ENCODE measurements at regions not wholly inside any gene's neighbourhood (a gene's known extent, or its start where the extent isn't known, plus 50 kb on each side); places are given as distances from the start of the nearest gene placed in this dataset.

DNA sequence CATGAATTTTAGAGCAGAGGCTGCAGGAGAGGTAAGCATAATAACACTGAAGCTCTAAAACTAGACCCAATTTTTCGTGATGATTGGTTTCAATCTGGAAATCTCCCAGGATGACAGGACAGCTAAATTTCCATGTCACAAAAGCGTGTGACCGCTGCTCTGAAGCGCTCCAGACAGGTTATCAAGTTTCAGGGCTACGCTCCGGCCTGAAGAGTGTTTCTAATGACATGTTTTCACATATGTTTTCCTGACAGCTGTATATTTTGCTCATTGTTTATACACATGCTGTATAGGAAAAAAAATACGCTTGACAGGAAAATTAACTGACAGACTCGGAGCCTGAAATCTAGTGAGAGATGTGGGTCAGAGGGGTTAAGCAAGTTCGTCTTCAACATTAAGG is 219.8 kb upstream of the BMPER start:
- Histone ChIP-seq H3K27ac (no peak overlapping the region), H3K27me3 (ENCODE audit: insufficient read depth, low read depth, severe bottlenecking) (no peaks in the 10 kb centered on the region), H3K9me3 (ENCODE audit: severe bottlenecking) (no peaks in the 10 kb centered on the region), H3K4me3 (ENCODE audit: low read depth, low read length) (no peak overlapping the region), H3K36me3 (no peaks in the 10 kb centered on the region)
- DNase-seq = no peak
- TF ChIP-seq, protein P1, sequence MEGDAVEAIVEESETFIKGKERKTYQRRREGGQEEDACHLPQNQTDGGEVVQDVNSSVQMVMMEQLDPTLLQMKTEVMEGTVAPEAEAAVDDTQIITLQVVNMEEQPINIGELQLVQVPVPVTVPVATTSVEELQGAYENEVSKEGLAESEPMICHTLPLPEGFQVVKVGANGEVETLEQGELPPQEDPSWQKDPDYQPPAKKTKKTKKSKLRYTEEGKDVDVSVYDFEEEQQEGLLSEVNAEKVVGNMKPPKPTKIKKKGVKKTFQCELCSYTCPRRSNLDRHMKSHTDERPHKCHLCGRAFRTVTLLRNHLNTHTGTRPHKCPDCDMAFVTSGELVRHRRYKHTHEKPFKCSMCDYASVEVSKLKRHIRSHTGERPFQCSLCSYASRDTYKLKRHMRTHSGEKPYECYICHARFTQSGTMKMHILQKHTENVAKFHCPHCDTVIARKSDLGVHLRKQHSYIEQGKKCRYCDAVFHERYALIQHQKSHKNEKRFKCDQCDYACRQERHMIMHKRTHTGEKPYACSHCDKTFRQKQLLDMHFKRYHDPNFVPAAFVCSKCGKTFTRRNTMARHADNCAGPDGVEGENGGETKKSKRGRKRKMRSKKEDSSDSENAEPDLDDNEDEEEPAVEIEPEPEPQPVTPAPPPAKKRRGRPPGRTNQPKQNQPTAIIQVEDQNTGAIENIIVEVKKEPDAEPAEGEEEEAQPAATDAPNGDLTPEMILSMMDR (IDR thresholded peaks at IDR 0.05; ENCODE audit: low read depth, low read length) = no peak

DNA sequence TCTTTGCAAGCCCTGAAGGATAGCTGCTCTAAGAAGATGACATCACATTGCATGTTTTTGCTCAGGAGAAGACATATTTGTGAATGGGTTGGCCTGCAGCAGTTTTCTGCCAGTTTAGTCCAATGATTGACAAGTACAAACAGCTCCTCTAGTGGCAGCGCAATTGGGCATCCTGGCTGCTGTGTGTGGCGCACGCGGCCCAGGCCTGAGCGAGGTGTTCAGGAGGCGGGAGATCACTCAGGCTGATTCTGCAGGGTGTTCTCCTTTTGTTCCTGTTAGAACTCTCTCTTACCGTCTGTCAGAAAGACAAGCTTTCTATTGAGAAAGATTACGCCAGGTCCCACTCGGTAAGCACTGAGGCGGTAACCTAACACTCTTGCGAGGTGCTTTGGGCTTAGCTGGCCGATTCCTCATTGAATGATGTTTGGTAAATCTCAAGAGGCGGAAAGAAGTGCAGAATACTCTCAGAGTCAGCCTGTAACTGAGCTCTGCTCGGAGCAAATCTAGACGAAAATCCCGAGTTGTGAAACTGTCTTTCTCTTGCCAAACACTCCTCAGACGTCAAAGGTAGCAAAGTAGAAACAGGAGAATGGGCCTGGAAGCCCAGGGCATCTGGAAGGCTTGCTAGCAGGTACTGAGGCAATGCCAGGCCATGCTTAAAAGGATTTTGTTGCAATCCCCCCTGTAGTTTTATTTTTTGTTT is 219.2 kb upstream of the BMPER start:
- Histone ChIP-seq H3K27ac (no peak overlapping the region), H3K27me3 (ENCODE audit: insufficient read depth, low read depth, severe bottlenecking) (no peaks in the 10 kb centered on the region), H3K9me3 (ENCODE audit: severe bottlenecking) (no peaks in the 10 kb centered on the region), H3K36me3 (no peaks in the 10 kb centered on the region), H3K4me3 (ENCODE audit: low read depth, low read length) (no peak overlapping the region)
- DNase-seq = no peak
- TF ChIP-seq, protein P1 (IDR thresholded peaks at IDR 0.05; ENCODE audit: low read depth, low read length) = no peak

DNA sequence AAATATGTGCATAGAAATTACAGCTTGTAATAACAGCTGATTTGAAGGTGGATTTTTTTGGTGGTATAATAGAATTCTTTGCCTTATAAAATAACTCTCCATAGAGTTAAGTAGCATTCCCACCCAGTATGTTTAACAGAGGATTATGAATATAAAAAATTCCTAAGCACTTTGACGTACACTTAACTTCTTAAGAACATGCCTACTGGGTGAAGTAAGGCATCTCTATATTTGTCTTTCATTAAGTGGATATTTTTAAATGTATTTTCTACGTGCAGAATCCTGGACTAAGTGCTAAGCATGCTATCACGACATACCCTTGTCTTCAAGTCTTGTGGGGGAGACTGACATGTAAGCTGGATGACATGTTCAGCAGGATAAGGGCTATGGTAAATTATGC is 217.7 kb upstream of the BMPER start:
- Histone ChIP-seq H3K27ac (no peak overlapping the region), H3K27me3 (ENCODE audit: insufficient read depth, low read depth, severe bottlenecking) (no peaks in the 10 kb centered on the region), H3K4me3 (ENCODE audit: low read depth, low read length) (no peak overlapping the region), H3K36me3 (no peaks in the 10 kb centered on the region), H3K9me3 (ENCODE audit: severe bottlenecking) (no peaks in the 10 kb centered on the region)
- TF ChIP-seq, protein P1 (IDR thresholded peaks at IDR 0.05; ENCODE audit: low read depth, low read length) = no peak
- DNase-seq = no peak

DNA sequence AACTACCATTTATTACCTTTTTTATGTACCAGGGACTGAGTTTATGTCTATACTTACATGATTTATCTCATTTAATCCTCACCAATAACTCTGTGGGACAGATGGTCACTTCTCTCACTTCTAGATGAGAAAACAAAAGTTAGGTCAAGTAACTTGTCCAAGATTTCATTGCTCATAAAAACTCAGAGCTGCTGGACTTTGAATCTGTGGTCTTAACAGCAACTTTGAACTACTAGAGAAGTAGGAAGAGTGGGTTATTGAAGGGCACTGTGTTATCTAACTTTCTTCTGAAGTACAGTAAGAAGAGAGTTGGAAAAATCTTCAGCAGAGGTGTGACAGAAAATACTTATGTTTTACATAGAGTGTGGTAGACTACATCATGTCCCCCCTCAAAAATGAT is 214.2 kb upstream of the BMPER start:
- TF ChIP-seq, protein P1 (IDR thresholded peaks at IDR 0.05; ENCODE audit: low read depth, low read length) = no peak
- Histone ChIP-seq H3K27me3 (ENCODE audit: insufficient read depth, low read depth, severe bottlenecking) (no peaks in the 10 kb centered on the region), H3K36me3 (no peaks in the 10 kb centered on the region), H3K9me3 (ENCODE audit: severe bottlenecking) (no peaks in the 10 kb centered on the region), H3K4me3 (ENCODE audit: low read depth, low read length) (no peak overlapping the region), H3K27ac (no peak overlapping the region)
- DNase-seq = no peak

DNA sequence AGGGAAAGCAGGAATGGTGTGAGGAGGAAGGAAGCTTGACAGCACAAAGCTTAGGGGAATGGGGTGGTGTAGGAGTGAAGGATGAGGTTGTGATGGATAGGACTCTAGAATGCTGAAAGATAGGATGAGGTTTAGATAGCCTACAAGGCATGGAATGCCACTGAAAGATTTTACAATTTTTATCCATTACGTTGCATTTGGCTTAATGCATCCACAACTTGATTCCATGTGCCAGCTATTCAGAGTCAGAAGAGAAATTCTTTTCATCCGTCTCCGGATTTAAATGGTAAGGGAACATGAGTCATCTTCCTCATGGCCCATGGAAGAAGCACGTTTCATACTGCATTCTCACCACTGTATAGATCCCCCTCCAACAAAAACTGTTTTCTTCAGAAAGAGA is 212.4 kb upstream of the BMPER start:
- no peaks in the 10 kb centered on the region for H3K36me3 ChIP-seq
- DNase-seq = no peak
- H3K9me3 ChIP-seq (ENCODE audit: severe bottlenecking) = no peaks in the 10 kb centered on the region
- H3K27ac ChIP-seq = no peak overlapping the region
- H3K27me3 ChIP-seq (ENCODE audit: insufficient read depth, low read depth, severe bottlenecking) = no peaks in the 10 kb centered on the region
- TF ChIP-seq, protein P1 (IDR thresholded peaks at IDR 0.05; ENCODE audit: low read depth, low read length) = no peak
- H3K4me3 ChIP-seq (ENCODE audit: low read depth, low read length) = no peak overlapping the region

DNA sequence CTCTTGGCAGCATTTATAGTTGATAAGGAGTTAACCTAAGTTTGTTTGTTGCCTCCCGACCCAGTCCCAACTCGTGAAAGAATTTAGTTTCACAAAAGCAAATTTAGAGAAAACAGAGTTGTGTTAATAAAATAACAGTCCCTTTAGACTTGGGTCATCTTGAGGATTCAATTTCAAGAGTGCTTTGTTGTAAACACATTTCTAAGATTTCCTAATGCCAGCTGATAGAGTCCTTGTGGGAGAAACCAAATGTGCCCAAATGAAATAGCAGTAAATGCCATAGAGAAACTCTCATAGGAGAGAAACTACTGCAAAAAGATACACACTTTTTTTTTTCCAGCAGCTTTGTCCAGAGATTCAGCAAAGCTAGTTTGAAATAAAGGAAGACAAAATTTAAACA is 211.3 kb upstream of the BMPER start:
- H3K27me3 ChIP-seq (ENCODE audit: insufficient read depth, low read depth, severe bottlenecking) = no peaks in the 10 kb centered on the region
- TF ChIP-seq, protein P1 (IDR thresholded peaks at IDR 0.05; ENCODE audit: low read depth, low read length) = no peak
- no peak for DNase-seq
- no peak overlapping the region for H3K27ac ChIP-seq
- H3K9me3 ChIP-seq (ENCODE audit: severe bottlenecking) = no peaks in the 10 kb centered on the region
- H3K4me3 ChIP-seq (ENCODE audit: low read depth, low read length) = no peak overlapping the region
- no peaks in the 10 kb centered on the region for H3K36me3 ChIP-seq
